ENCODE measurements at regions not wholly inside any gene's neighbourhood (a gene's known extent, or its start where the extent isn't known, plus 50 kb on each side); places are given as distances from the start of the nearest gene placed in this dataset.
"Not testable (repeated sequence)": the region's sequence is repeated elsewhere in the genome, so short reads cannot be mapped to it uniquely, and the experiment has no call there.

DNA sequence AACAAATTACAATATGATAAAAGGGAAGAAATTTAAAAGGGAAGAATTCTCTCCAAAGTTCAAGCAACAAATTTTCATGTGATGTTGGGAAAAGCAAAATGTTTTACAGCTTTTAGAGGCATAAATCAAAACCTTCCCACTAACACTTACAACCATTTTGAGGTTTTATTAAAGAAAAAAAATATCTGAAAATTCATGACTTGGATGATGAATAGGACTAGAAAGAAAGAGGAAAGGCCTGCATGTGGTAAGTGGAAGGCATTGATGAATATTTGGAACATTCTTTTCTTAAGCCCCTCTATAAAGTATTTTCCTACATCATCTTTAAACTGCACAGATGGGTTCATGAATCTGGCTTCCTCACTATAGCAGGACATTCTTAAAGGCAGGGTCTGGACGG lies 560.6 kb downstream of the TTLL7 start:
- not testable (repeated sequence) for TF ChIP-seq POLR2AphosphoS5 (IDR thresholded peaks at IDR 0.05; ENCODE audit: borderline replicate concordance, low read depth, low read length); EZH2 (IDR thresholded peaks at IDR 0.05); FOXP2 (optimal IDR thresholded peaks at IDR 0.05; ENCODE audit: control extremely low read depth, extremely low read length, insufficient read depth)

All from SK-N-MC (cell line).